Stimulated activated CD4-positive, alpha-beta T cell treated with anti-CD3 and anti-CD28 coated beads, Interleukin-15, amount 100 ng/mL, for 24 hours (primary cell): ENCODE measurements at regions not wholly inside any gene's neighbourhood (a gene's known extent, or its start where the extent isn't known, plus 50 kb on each side); places are given as distances from the start of the nearest gene placed in this dataset.
"Not testable (repeated sequence)": the region's sequence is repeated elsewhere in the genome, so short reads cannot be mapped to it uniquely, and the experiment has no call there.

Experiments used
- DNase-seq: peaks from one replicate; pipeline ENCODE4 v3.0.0-alpha.2; 2020

GRCh38 chr14:25431211-25432076 lies 381.5 kb upstream of the STXBP6 start:
- DNase-seq = peak; percentile 10

GRCh38 chr14:25430808-25431207 lies 380.9 kb upstream of the STXBP6 start:
- DNase-seq = no peak

GRCh38 chr14:25412998-25413397 lies 363.1 kb upstream of the STXBP6 start:
- DNase-seq = no peak

- DNase-seq = no peak
These were observed 362.1 kb upstream of the STXBP6 start for GRCh38 chr14:25411781-25412757.

GRCh38 chr14:25406818-25407217 lies 356.9 kb upstream of the STXBP6 start:
- DNase-seq = peak; percentile 28

- peak; percentile 53 for DNase-seq
These were observed 350.8 kb upstream of the STXBP6 start for GRCh38 chr14:25400607-25401206.

- DNase-seq = no peak
These were observed 346.2 kb upstream of the STXBP6 start for GRCh38 chr14:25396128-25396527.

- DNase-seq = no peak
These were observed 344.9 kb upstream of the STXBP6 start for GRCh38 chr14:25394791-25395391.

GRCh38 chr14:25394356-25394755 lies 344.4 kb upstream of the STXBP6 start:
- DNase-seq = no peak

- DNase-seq = no peak
These were observed 340.0 kb upstream of the STXBP6 start for GRCh38 chr14:25389948-25390347.

GRCh38 chr14:25381498-25381897 lies 331.6 kb upstream of the STXBP6 start:
- peak; percentile 3 for DNase-seq

GRCh38 chr14:25375639-25376038 lies 325.7 kb upstream of the STXBP6 start:
- DNase-seq = no peak

GRCh38 chr14:25371068-25371467 lies 321.1 kb upstream of the STXBP6 start:
- no peak for DNase-seq

GRCh38 chr14:25370057-25370456 lies 320.1 kb upstream of the STXBP6 start:
- not testable (repeated sequence) for DNase-seq

- no peak for DNase-seq
These were observed 308.4 kb upstream of the STXBP6 start for GRCh38 chr14:25358330-25358729.

- DNase-seq = no peak
These were observed 301.3 kb upstream of the STXBP6 start for GRCh38 chr14:25351269-25351668.

- no peak for DNase-seq
These were observed 300.9 kb upstream of the STXBP6 start for GRCh38 chr14:25350802-25351201.

GRCh38 chr14:25350021-25350420 lies 300.1 kb upstream of the STXBP6 start:
- DNase-seq = no peak

- peak; percentile 11 for DNase-seq
These were observed 299.3 kb upstream of the STXBP6 start for GRCh38 chr14:25349269-25349668.

GRCh38 chr14:25340882-25341281 lies 290.9 kb upstream of the STXBP6 start:
- DNase-seq = no peak

- no peak for DNase-seq
These were observed 272.8 kb upstream of the STXBP6 start for GRCh38 chr14:25322784-25323183.

- not testable (repeated sequence) for DNase-seq
These were observed 266.1 kb upstream of the STXBP6 start for GRCh38 chr14:25316007-25316406.

- DNase-seq = no peak
These were observed 258.3 kb upstream of the STXBP6 start for GRCh38 chr14:25308244-25308643.
